ENCODE measurements at regions not wholly inside any gene's neighbourhood (a gene's known extent, or its start where the extent isn't known, plus 50 kb on each side); places are given as distances from the start of the nearest gene placed in this dataset.

- no peak for TF ChIP-seq ZBTB4 (CRISPR knock-in tag; IDR thresholded peaks at IDR 0.05)
Observed at GRCh38 chr5:67496051-67496450, 299.5 kb upstream of the CD180 start (continued).

- H3K9ac ChIP-seq (ENCODE audit: control insufficient read depth, insufficient read depth, low read length), result no peak overlapping the region
- H3K4me2 ChIP-seq (ENCODE audit: control insufficient read depth, insufficient read depth), result no peak overlapping the region
- WGBS (ENCODE audit: insufficient coverage, insufficient replicate concordance, low lambda C conversion rate, missing lambda C conversion rate), result 59% methylated on average over 3 of the region's 3 CpGs
- ChIA-PET SMC1A (ENCODE audit: uncharacterized antibody, unreplicated experiment) (interaction anchor here (0.6 to 0.9 kb wide), 2 partner anchors 490 to 751 kb away, joined by 3 read pairs; no protein-coding TSS in a partner anchor), CTCF (interaction anchor here (0.6 to 2.2 kb wide), 2 partner anchors 11 to 777 kb away, joined by 3 to 8 read pairs; no protein-coding TSS in a partner anchor), RAD21 (ENCODE audit: unreplicated experiment) (no interaction called here), POLR2A (no interaction called here)
- H3K27me3 ChIP-seq (replicated peaks in 1 of 2; ENCODE audit: control insufficient read depth in 2 of 2, insufficient read depth in 2 of 2, low read length in 1 of 2), result no peaks in the 10 kb centered on the region
- intact Hi-C loops (cut with micrococcal nuclease; ENCODE audit: unreplicated experiment), result no loop called here
- H3K9me3 ChIP-seq (replicated peaks; ENCODE audit: control insufficient read depth, insufficient read depth, low read length), result no peaks in the 10 kb centered on the region
- ATAC-seq (no peak), DNase-seq (ENCODE audit: low read depth, low spot score) (no peak), FAIRE-seq (no peak)
- BruUV-seq (replicated peaks), result no TSS peak
- H4K20me1 ChIP-seq (ENCODE audit: control insufficient read depth, insufficient read depth), result no peaks in the 10 kb centered on the region
- no peak overlapping the region for H2AFZ ChIP-seq (ENCODE audit: control insufficient read depth, low read depth, low read length)
- H3K27ac ChIP-seq (ENCODE audit: control insufficient read depth, insufficient read depth), result no peak overlapping the region
- no peak overlapping the region for H3K4me3 ChIP-seq
- no peaks in the 10 kb centered on the region for H3K79me2 ChIP-seq (ENCODE audit: control insufficient read depth, insufficient read depth, low read length)
- in situ Hi-C loops (cut with MboI), result no loop called here
- no peaks in the 10 kb centered on the region for H3K4me1 ChIP-seq (ENCODE audit: control insufficient read depth, insufficient read depth, low read length)
- TF ChIP-seq RELA (IDR thresholded peaks at IDR 0.05; ENCODE audit: borderline replicate concordance, partially characterized antibody), result no peak
- no peak for TF ChIP-seq POLR2AphosphoS2 (IDR thresholded peaks at IDR 0.05; ENCODE audit: low read depth, low read length)
- TF ChIP-seq RAD51 (IDR thresholded peaks at IDR 0.05), result no peak
- TF ChIP-seq YBX1 (IDR thresholded peaks at IDR 0.05), result no peak
- no peak for TF ChIP-seq SREBF1 (IDR thresholded peaks at IDR 0.05; ENCODE audit: low read length)
- TF ChIP-seq NFIC (IDR thresholded peaks at IDR 0.05; ENCODE audit: low read depth, low read length), result no peak
- no peak for TF ChIP-seq STAT3 (IDR thresholded peaks at IDR 0.05; ENCODE audit: low read depth, low read length)
- TF ChIP-seq STAT1 (conservative IDR thresholded peaks at IDR 0.05), result no peak
- no peak for TF ChIP-seq BRCA1 (IDR thresholded peaks at IDR 0.05; ENCODE audit: low read depth, low read length)
- no peak for TF ChIP-seq CHD2 (IDR thresholded peaks at IDR 0.05; ENCODE audit: borderline replicate concordance, low read depth, low read length)
- no peaks in the 10 kb centered on the region for H3K36me3 ChIP-seq (ENCODE audit: control insufficient read depth in 2 of 2, insufficient read depth in 2 of 2, low read length in 1 of 2)
Observed at GRCh38 chr5:67495072-67495471, 298.5 kb upstream of the CD180 start.
